ENCODE measurements at regions not wholly inside any gene's neighbourhood (a gene's known extent, or its start where the extent isn't known, plus 50 kb on each side); places are given as distances from the start of the nearest gene placed in this dataset.

GRCh38 chr5:93874080-93874479, 132.7 kb upstream of the POU5F2 start:
- Histone ChIP-seq H3K27me3 (replicated peaks; ENCODE audit: control insufficient read depth, insufficient read depth, low read length) (no peaks in the 10 kb centered on the region), H3K36me3 (ENCODE audit: control insufficient read depth, insufficient read depth, low read length) (no peaks in the 10 kb centered on the region), H3K4me3 (replicated peaks; ENCODE audit: low read depth, low read length) (no peak overlapping the region)
- DNase-seq (ENCODE audit: extremely low read depth, insufficient read length): no peak
- TF ChIP-seq CTCF (IDR thresholded peaks at IDR 0.05; ENCODE audit: insufficient read depth, low read length, poor library complexity, severe bottlenecking): no peak

- no peaks in the 10 kb centered on the region for H3K36me3 ChIP-seq (ENCODE audit: control insufficient read depth, insufficient read depth, low read length)
- TF ChIP-seq CTCF (IDR thresholded peaks at IDR 0.05; ENCODE audit: insufficient read depth, low read length, poor library complexity, severe bottlenecking): no peak
- DNase-seq (ENCODE audit: extremely low read depth, insufficient read length): no peak
- H3K4me3 ChIP-seq (replicated peaks; ENCODE audit: low read depth, low read length): no peak overlapping the region
- no peaks in the 10 kb centered on the region for H3K27me3 ChIP-seq (replicated peaks; ENCODE audit: control insufficient read depth, insufficient read depth, low read length)
Observed at GRCh38 chr5:93873211-93873736, 131.9 kb upstream of the POU5F2 start.

GRCh38 chr5:93870649-93871048, 129.2 kb upstream of the POU5F2 start:
- Histone ChIP-seq H3K36me3 (ENCODE audit: control insufficient read depth, insufficient read depth, low read length) (no peaks in the 10 kb centered on the region), H3K4me3 (replicated peaks; ENCODE audit: low read depth, low read length) (no peak overlapping the region), H3K27me3 (replicated peaks; ENCODE audit: control insufficient read depth, insufficient read depth, low read length) (no peaks in the 10 kb centered on the region)
- TF ChIP-seq CTCF (IDR thresholded peaks at IDR 0.05; ENCODE audit: insufficient read depth, low read length, poor library complexity, severe bottlenecking): no peak
- DNase-seq (ENCODE audit: extremely low read depth, insufficient read length): no peak

GRCh38 chr5:93868851-93869250, 127.5 kb upstream of the POU5F2 start:
- TF ChIP-seq CTCF (IDR thresholded peaks at IDR 0.05; ENCODE audit: insufficient read depth, low read length, poor library complexity, severe bottlenecking): no peak
- H3K4me3 ChIP-seq (replicated peaks; ENCODE audit: low read depth, low read length): no peak overlapping the region
- no peak for DNase-seq (ENCODE audit: extremely low read depth, insufficient read length)
- no peaks in the 10 kb centered on the region for H3K36me3 ChIP-seq (ENCODE audit: control insufficient read depth, insufficient read depth, low read length)
- H3K27me3 ChIP-seq (replicated peaks; ENCODE audit: control insufficient read depth, insufficient read depth, low read length): no peaks in the 10 kb centered on the region

- DNase-seq (ENCODE audit: extremely low read depth, insufficient read length): no peak
- TF ChIP-seq CTCF (IDR thresholded peaks at IDR 0.05; ENCODE audit: insufficient read depth, low read length, poor library complexity, severe bottlenecking): peak; percentile 5
Observed at GRCh38 chr5:93850311-93850710, 108.9 kb upstream of the POU5F2 start.

GRCh38 chr5:93845376-93845775, 104.0 kb upstream of the POU5F2 start:
- no peaks in the 10 kb centered on the region for H3K36me3 ChIP-seq (ENCODE audit: control insufficient read depth, insufficient read depth, low read length)
- TF ChIP-seq CTCF (IDR thresholded peaks at IDR 0.05; ENCODE audit: insufficient read depth, low read length, poor library complexity, severe bottlenecking): no peak
- no peaks in the 10 kb centered on the region for H3K27me3 ChIP-seq (replicated peaks; ENCODE audit: control insufficient read depth, insufficient read depth, low read length)
- no peak for DNase-seq (ENCODE audit: extremely low read depth, insufficient read length)
- no peak overlapping the region for H3K4me3 ChIP-seq (replicated peaks; ENCODE audit: low read depth, low read length)

More at GRCh38 chr5:93850311-93850710, 108.9 kb upstream of the POU5F2 start:
- Histone ChIP-seq H3K36me3 (ENCODE audit: control insufficient read depth, insufficient read depth, low read length) (no peaks in the 10 kb centered on the region), H3K27me3 (replicated peaks; ENCODE audit: control insufficient read depth, insufficient read depth, low read length) (no peaks in the 10 kb centered on the region), H3K4me3 (replicated peaks; ENCODE audit: low read depth, low read length) (no peak overlapping the region)
